H1 (cell line): ENCODE measurements at regions not wholly inside any gene's neighbourhood (a gene's known extent, or its start where the extent isn't known, plus 50 kb on each side); places are given as distances from the start of the nearest gene placed in this dataset.

Source experiments
- CTCF ChIA-PET: fragments of 300-600 bp; sonication (Branson Sonifier 250); formaldehyde crosslinking; loops from one replicate; lab custom pipeline; 2021; ENCODE audit not compliant: partially characterized antibody; lab: Charles Lee
- POLR2A ChIA-PET: fragments of 300-600 bp; sonication (Branson Sonifier 250); formaldehyde crosslinking; loops from one replicate; lab custom pipeline; 2021; ENCODE audit warnings: inconsistent platforms; ENCODE audit not compliant: partially characterized antibody; lab: Charles Lee
- DNase-seq, 2 experiments: peaks; one replicate each; pipeline versions ENCODE4 v3.0.0 to v3.0.0-alpha.2; 2010 to 2022; ENCODE audit warnings: low spot score in 2 of 2, low read depth in 1 of 2, mixed read lengths in 1 of 2
- FAIRE-seq: peaks from 2 replicates; lab custom pipeline; 2011; peaks lifted over from hg19 to GRCh38; lab: Jason Lieb, UNC
- H2AFZ ChIP-seq: 2 replicates; pipeline ENCODE4 v1.8.1; 2012; ENCODE audit warnings: low read length, inconsistent platforms
- H2AK5ac ChIP-seq: 2 replicates; pipeline ENCODE4 v1.6.1; 2013; ENCODE audit warnings: low read depth, low read length
- H2BK120ac ChIP-seq: replicated peaks from 2 replicates; pipeline ENCODE3; 2013; ENCODE audit warnings: low read depth, low read length, inconsistent platforms
- H2BK12ac ChIP-seq: 2 replicates; pipeline ENCODE4 v1.6.1; 2013; ENCODE audit warnings: low read depth, low read length
- H2BK15ac ChIP-seq: 2 replicates; pipeline ENCODE4 v1.6.1; 2013; ENCODE audit warnings: low read length
- H2BK20ac ChIP-seq: 2 replicates; pipeline ENCODE4 v1.6.1; 2013; ENCODE audit warnings: low read length
- H2BK5ac ChIP-seq: 2 replicates; pipeline ENCODE4 v1.6.1; 2013; ENCODE audit warnings: low read depth, low read length
- H3K14ac ChIP-seq: 2 replicates; pipeline ENCODE4 v1.6.1; 2013; ENCODE audit warnings: inconsistent platforms; ENCODE audit not compliant: insufficient read length
- H3K18ac ChIP-seq: 2 replicates; pipeline ENCODE4 v1.6.1; 2013; ENCODE audit warnings: low read length; ENCODE audit errors: extremely low read depth
- H3K23ac ChIP-seq: 2 replicates; pipeline ENCODE4 v1.6.1; 2013; ENCODE audit warnings: inconsistent platforms; ENCODE audit not compliant: insufficient read length
- H3K23me2 ChIP-seq: 2 replicates; pipeline ENCODE4 v1.6.1; 2013; ENCODE audit warnings: low read depth, low read length
- H3K27ac ChIP-seq: 2 replicates; pipeline ENCODE4 v1.6.1; 2011; ENCODE audit warnings: low read depth, low read length, inconsistent platforms
- H3K27me3 ChIP-seq, 4 experiments: replicated peaks in 1 of 4; 1 replicate in 1 of 4; 2 replicates in 3 of 4; pipeline versions ENCODE4 v1.6.1 to v1.8.1; 2011 to 2013; ENCODE audit warnings: low read length in 3 of 4, mild to moderate bottlenecking in 3 of 4, inconsistent platforms in 2 of 4, mixed read lengths in 2 of 4, moderate library complexity in 1 of 4; ENCODE audit not compliant: control insufficient read depth in 3 of 4, insufficient read depth in 3 of 4; ENCODE audit errors: extremely low read depth in 1 of 4
- H3K36me3 ChIP-seq, 4 experiments: 2 replicates each; pipeline versions ENCODE4 v1.6.1 to v1.8.1; 2011 to 2013; ENCODE audit warnings: mild to moderate bottlenecking in 4 of 4, low read length in 3 of 4, moderate library complexity in 2 of 4, control low read depth in 1 of 4, inconsistent platforms in 1 of 4; ENCODE audit not compliant: insufficient read depth in 4 of 4, control insufficient read depth in 2 of 4
- H3K4ac ChIP-seq: replicated peaks from 2 replicates; pipeline ENCODE3; 2013; ENCODE audit warnings: low read length, low read depth, mixed read lengths, inconsistent platforms; ENCODE audit not compliant: insufficient read length
- H3K4me1 ChIP-seq, 4 experiments: replicated peaks in 1 of 4; 1 replicate in 1 of 4; 2 replicates in 3 of 4; pipeline versions ENCODE4 v1.6.1 to v1.8.1; 2011 to 2013; ENCODE audit warnings: low read length in 3 of 4, inconsistent platforms in 2 of 4, mixed read lengths in 1 of 4; ENCODE audit not compliant: insufficient read depth in 4 of 4, control insufficient read depth in 3 of 4
- H3K4me2 ChIP-seq, 2 experiments: 2 replicates each; pipeline versions ENCODE4 v1.6.1 to v1.8.1; 2011 to 2013; ENCODE audit warnings: low read depth in 2 of 2, low read length in 2 of 2, control low read depth in 1 of 2, inconsistent platforms in 1 of 2, mild to moderate bottlenecking in 1 of 2; ENCODE audit not compliant: insufficient read depth in 1 of 2
- H3K4me3 ChIP-seq, 4 experiments: fragments of 200-600, 300-600 bp in 1 of 4; sonication (generic), shearing (Covaris generic), sonication (Bioruptor Twin) in 1 of 4; 2 replicates each; pipeline versions ENCODE4 v1.5.1 to v1.8.1; 2011 to 2016; ENCODE audit warnings: low read length in 4 of 4, low read depth in 3 of 4, control low read depth in 2 of 4, inconsistent platforms in 2 of 4, mild to moderate bottlenecking in 2 of 4, mixed read lengths in 1 of 4, moderate library complexity in 1 of 4; ENCODE audit not compliant: insufficient read depth in 2 of 4; ENCODE audit errors: extremely low read depth in 1 of 4
- H3K56ac ChIP-seq: replicated peaks from 2 replicates; pipeline ENCODE3; 2013; ENCODE audit warnings: low read depth, mild to moderate bottlenecking, mixed read lengths, low read length, inconsistent platforms; ENCODE audit not compliant: insufficient read length
- H3K79me1 ChIP-seq: 2 replicates; pipeline ENCODE4 v1.6.1; 2013; ENCODE audit warnings: low read depth, low read length, control low read depth
- H3K79me2 ChIP-seq, 2 experiments: 2 replicates each; pipeline versions ENCODE4 v1.6.1 to v1.8.1; 2012 to 2013; ENCODE audit warnings: low read length in 2 of 2, mild to moderate bottlenecking in 2 of 2, inconsistent platforms in 1 of 2; ENCODE audit not compliant: insufficient read depth in 2 of 2, control insufficient read depth in 1 of 2
- H3K9ac ChIP-seq, 4 experiments: replicated peaks in 1 of 4; 1 replicate in 1 of 4; 2 replicates in 3 of 4; pipeline versions ENCODE4 v1.6.1 to v1.8.1; 2011 to 2013; ENCODE audit warnings: low read depth in 3 of 4, low read length in 3 of 4, control low read depth in 2 of 4, mild to moderate bottlenecking in 2 of 4, moderate library complexity in 2 of 4, inconsistent platforms in 1 of 4; ENCODE audit errors: extremely low read depth in 1 of 4
- H3K9me3 ChIP-seq, 2 experiments: 2 replicates each; pipeline versions ENCODE4 v1.6.1 to v1.8.1; 2012 to 2013; ENCODE audit warnings: mild to moderate bottlenecking in 2 of 2, moderate library complexity in 2 of 2, control low read depth in 1 of 2, inconsistent platforms in 1 of 2, low read depth in 1 of 2, low read length in 1 of 2, mixed read lengths in 1 of 2; ENCODE audit not compliant: insufficient read depth in 2 of 2
- H4K20me1 ChIP-seq, 2 experiments: replicated peaks in 1 of 2; 2 replicates each; pipeline versions ENCODE3 to v1.8.1; 2011 to 2013; ENCODE audit warnings: inconsistent platforms in 2 of 2, low read length in 2 of 2, mild to moderate bottlenecking in 1 of 2; ENCODE audit not compliant: insufficient read depth in 2 of 2, control insufficient read depth in 1 of 2
- H4K5ac ChIP-seq: 2 replicates; pipeline ENCODE4 v1.6.1; 2013; ENCODE audit warnings: low read length, low read depth, mixed read lengths, inconsistent platforms; ENCODE audit not compliant: insufficient read length
- H4K8ac ChIP-seq: 2 replicates; pipeline ENCODE4 v1.8.0; 2013; ENCODE audit warnings: mild to moderate bottlenecking, moderate library complexity, low read length, inconsistent platforms; ENCODE audit not compliant: insufficient read depth; ENCODE audit errors: extremely low read depth
- H4K91ac ChIP-seq: replicated peaks from 2 replicates; pipeline ENCODE3; 2013; ENCODE audit warnings: low read length, mixed read lengths, inconsistent platforms; ENCODE audit not compliant: insufficient read length
- EGR1 ChIP-seq: IDR thresholded peaks from 2 replicates; pipeline ENCODE4 v1.6.1; 2011; ENCODE audit warnings: low read depth, low read length, borderline replicate concordance
- POLR2A ChIP-seq, 2 experiments: IDR thresholded peaks; 1 replicate in 1 of 2; 2 replicates in 1 of 2; pipeline ENCODE4 v1.6.1; 2011; ENCODE audit warnings: low read depth in 2 of 2, low read length in 2 of 2, mild to moderate bottlenecking in 2 of 2; ENCODE audit errors: control extremely low read depth in 1 of 2
- RAD21 ChIP-seq, 2 experiments: IDR thresholded peaks in 1 of 2; conservative IDR thresholded peaks in 1 of 2; 2 replicates each; pipeline ENCODE4 v1.6.1; 2011; ENCODE audit warnings: low read depth in 2 of 2, low read length in 2 of 2, improper control_type of control experiment in 1 of 2, inconsistent platforms in 1 of 2, mild to moderate bottlenecking in 1 of 2, moderate library complexity in 1 of 2
- RNF2 ChIP-seq: fragments of 200-900, 300-1000 bp; sonication (generic); IDR thresholded peaks from 2 replicates; pipeline ENCODE4 v1.7.1; 2016; ENCODE audit warnings: borderline replicate concordance, low read depth, mild to moderate bottlenecking, antibody characterized with exemption, low read length; ENCODE audit not compliant: poor library complexity, severe bottlenecking; ENCODE audit errors: missing control alignments
- WGBS, 2 experiments: shearing (Covaris generic) in 1 of 2; methylation state at CpG; one replicate each; pipeline versions ENCODE4 v1.1.6 to v1.1.7; 2013 to 2015; ENCODE audit warnings: low lambda C conversion rate in 2 of 2, mixed read lengths in 2 of 2, inconsistent platforms in 1 of 2, low coverage in 1 of 2, missing lambda C conversion rate in 1 of 2; ENCODE audit not compliant: insufficient replicate concordance in 2 of 2, insufficient coverage in 1 of 2, insufficient read length in 1 of 2; ENCODE audit errors: extremely low coverage in 1 of 2, missing lambda C conversion rate in 1 of 2; 5-methylcytosine and 5-hydroxymethylcytosine counted together
- TF ChIP-seq, protein P1 (sequence below): IDR thresholded peaks from 2 replicates; pipeline ENCODE4 v1.6.1; 2011; ENCODE audit warnings: low read length, improper control_type of control experiment

DNA sequence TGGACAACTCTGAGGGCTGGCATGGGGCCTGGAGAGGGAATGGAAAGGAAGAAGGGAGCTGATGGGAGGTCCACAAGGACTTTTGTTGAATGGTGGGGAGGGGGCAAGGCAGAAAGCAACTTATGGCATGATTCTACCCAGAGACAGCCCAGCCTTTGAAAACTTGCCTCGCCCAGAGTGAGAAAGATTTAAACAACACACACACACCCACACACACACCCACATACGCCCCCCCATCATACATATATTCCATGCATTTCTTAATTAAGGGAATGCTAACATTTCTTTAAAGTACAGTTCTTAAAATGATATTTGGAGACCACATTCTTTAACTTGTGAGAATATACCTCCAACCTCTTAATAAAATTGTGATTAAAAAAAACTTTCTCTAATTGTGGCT is 115.4 kb upstream of the F3 start:
- FAIRE-seq (no peak), DNase-seq (no peak)
- CTCF ChIA-PET: no interaction called here
- H2BK20ac ChIP-seq: no peak overlapping the region
- H3K14ac ChIP-seq: no peak overlapping the region
- peak overlapping the region; percentile 82; the same call in 1 of the 2 replicates for H2BK12ac ChIP-seq
- 0 out of 2 replicates have a peak overlapping the region, but pooled peaks have one; percentile 56 for H3K18ac ChIP-seq
- H3K27ac ChIP-seq: no peak overlapping the region
- no peak overlapping the region for H2BK15ac ChIP-seq
- no peak overlapping the region for H3K4me2 ChIP-seq
- no peak overlapping the region for H3K23ac ChIP-seq
- H4K20me1 ChIP-seq: no peaks in the 10 kb centered on the region
- no peaks in the 10 kb centered on the region for H3K79me1 ChIP-seq
- H3K9me3 ChIP-seq: no peaks in the 10 kb centered on the region
- POLR2A ChIA-PET: interaction anchor here (0.8 kb wide), 1 partner anchor 57 kb away, joined by 3 read pairs; no protein-coding TSS in a partner anchor
- H3K4me1 ChIP-seq: peaks cover 2 to 22% (median 14%) of the 10 kb centered on the region in 4 experiments; a peak in 5 of 7 replicates
- H3K9ac ChIP-seq: no peak overlapping the region
- no peaks in the 10 kb centered on the region; the same call in 1 of the 2 replicates for H3K23me2 ChIP-seq
- H2BK120ac ChIP-seq: peak overlapping the region; percentile 88
- H4K5ac ChIP-seq: peak overlapping the region; percentile 53
- no peak overlapping the region for H3K56ac ChIP-seq
- no peak overlapping the region for H3K4me3 ChIP-seq
- no peak overlapping the region for H3K4ac ChIP-seq
- H4K8ac ChIP-seq: no peak overlapping the region; the same call in 1 of the 2 replicates
- H3K36me3 ChIP-seq: no peaks in the 10 kb centered on the region
- H2AK5ac ChIP-seq: 0 out of 2 replicates have a peak overlapping the region, but pooled peaks have one; percentile 6
- no peak overlapping the region for H2AFZ ChIP-seq
- 78% methylated on average over 2 of the region's 2 CpGs; no CpG with 5 or more reads in 1 of the 2 experiments for WGBS, 2 experiments
- H4K91ac ChIP-seq: peak overlapping the region; percentile 89
- H3K27me3 ChIP-seq: no peaks in the 10 kb centered on the region
- peak overlapping the region; percentile 36; the same call in 1 of the 2 replicates for H2BK5ac ChIP-seq
- TF ChIP-seq EGR1: no peak
- TF ChIP-seq, protein P1, sequence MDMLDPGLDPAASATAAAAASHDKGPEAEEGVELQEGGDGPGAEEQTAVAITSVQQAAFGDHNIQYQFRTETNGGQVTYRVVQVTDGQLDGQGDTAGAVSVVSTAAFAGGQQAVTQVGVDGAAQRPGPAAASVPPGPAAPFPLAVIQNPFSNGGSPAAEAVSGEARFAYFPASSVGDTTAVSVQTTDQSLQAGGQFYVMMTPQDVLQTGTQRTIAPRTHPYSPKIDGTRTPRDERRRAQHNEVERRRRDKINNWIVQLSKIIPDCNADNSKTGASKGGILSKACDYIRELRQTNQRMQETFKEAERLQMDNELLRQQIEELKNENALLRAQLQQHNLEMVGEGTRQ: no peak
- TF ChIP-seq RAD21 (IDR thresholded peaks at IDR 0.05 in 1 of 2, conservative IDR thresholded peaks at IDR 0.05 in 1 of 2; ENCODE audit: low read depth in 2 of 2, low read length in 2 of 2): no peak
- TF ChIP-seq RNF2: no peak
- TF ChIP-seq POLR2A (IDR thresholded peaks at IDR 0.05; ENCODE audit: control extremely low read depth in 1 of 2, low read depth in 2 of 2, low read length in 2 of 2): no peak
- TF ChIP-seq, all 59 proteins: peak for 0
- H3K79me2 ChIP-seq: no peaks in the 10 kb centered on the region
